Fibroblast of the aortic adventitia (primary cell): ENCODE measurements at regions not wholly inside any gene's neighbourhood (a gene's known extent, or its start where the extent isn't known, plus 50 kb on each side); places are given as distances from the start of the nearest gene placed in this dataset.

ENCODE experiments used
- DNase-seq: peaks from one replicate; pipeline ENCODE4 v3.0.0-alpha.2; 2010; ENCODE audit warnings: low read depth
- H3K4me3 ChIP-seq: 2 replicates; pipeline ENCODE4 v1.5.1; 2011; ENCODE audit warnings: low read depth, mild to moderate bottlenecking, control low read depth, low read length, moderate library complexity
- CTCF ChIP-seq: IDR thresholded peaks from 2 replicates; pipeline ENCODE4 v1.5.1; 2011; ENCODE audit warnings: mild to moderate bottlenecking, low read length, control low read depth, inconsistent platforms; ENCODE audit not compliant: insufficient read depth

GRCh38 chr4:153034681-153035080 lies 98.6 kb downstream of the FHDC1 start:
- H3K4me3 ChIP-seq = no peak overlapping the region
- no peak for DNase-seq
- TF ChIP-seq CTCF = no peak

- no peak overlapping the region for H3K4me3 ChIP-seq
- TF ChIP-seq CTCF = no peak
- no peak for DNase-seq
Observed at GRCh38 chr4:153036931-153037482, 100.9 kb downstream of the FHDC1 start.

- H3K4me3 ChIP-seq = no peak overlapping the region
- TF ChIP-seq CTCF = no peak
- no peak for DNase-seq
Observed at GRCh38 chr4:153038623-153039311, 102.6 kb downstream of the FHDC1 start.

- DNase-seq = no peak
- H3K4me3 ChIP-seq = no peak overlapping the region
- no peak for TF ChIP-seq CTCF
Observed at GRCh38 chr4:153039542-153040185, 103.5 kb downstream of the FHDC1 start.

- no peak overlapping the region for H3K4me3 ChIP-seq
- TF ChIP-seq CTCF = no peak
- no peak for DNase-seq
Observed at GRCh38 chr4:153040677-153041076, 104.6 kb downstream of the FHDC1 start.

- DNase-seq = no peak
- TF ChIP-seq CTCF = no peak
- H3K4me3 ChIP-seq = no peak overlapping the region
Observed at GRCh38 chr4:153044036-153044435, 107.9 kb downstream of the FHDC1 start.
